Loucy (cell line): ENCODE measurements at regions not wholly inside any gene's neighbourhood (a gene's known extent, or its start where the extent isn't known, plus 50 kb on each side); places are given as distances from the start of the nearest gene placed in this dataset.
A peak's percentile ranks its signal among the peaks of the same experiment; 100 is the strongest.

Experiments used
- H2AFZ ChIP-seq: fragments of 200-600 bp; sonication (generic); 2 replicates; pipeline ENCODE4 v1.6.0; 2016; ENCODE audit warnings: antibody characterized with exemption, mild to moderate bottlenecking, low read length, moderate library complexity
- H3F3A ChIP-seq: fragments of 200-600 bp; 2 replicates; pipeline ENCODE4 v1.6.0; 2016; ENCODE audit warnings: antibody characterized with exemption, low read depth, mild to moderate bottlenecking
- H3K27me3 ChIP-seq: fragments of 200-600 bp; sonication (generic); 2 replicates; pipeline ENCODE4 v1.6.1; 2014; ENCODE audit warnings: low read length, mild to moderate bottlenecking; ENCODE audit not compliant: insufficient read depth, poor library complexity, severe bottlenecking
- H3K36me3 ChIP-seq: fragments of 200-600 bp; sonication (generic); 2 replicates; pipeline ENCODE4 v1.6.1; 2016; ENCODE audit warnings: low read length; ENCODE audit not compliant: insufficient read depth
- H3K4me1 ChIP-seq: fragments of 200-600 bp; sonication (generic); 2 replicates; pipeline ENCODE4 v1.5.1; 2014; ENCODE audit warnings: low read length, mild to moderate bottlenecking; ENCODE audit not compliant: insufficient read depth, poor library complexity, severe bottlenecking
- H3K4me2 ChIP-seq: fragments of 200-600 bp; sonication (generic); 2 replicates; pipeline ENCODE4 v1.6.0; 2014; ENCODE audit warnings: antibody characterized with exemption, low read length, low read depth, mild to moderate bottlenecking; ENCODE audit not compliant: poor library complexity, severe bottlenecking
- H3K4me3 ChIP-seq: fragments of 200-600 bp; sonication (generic); 2 replicates; pipeline ENCODE4 v1.5.1; 2014; ENCODE audit warnings: low read length, mild to moderate bottlenecking, mixed read lengths; ENCODE audit not compliant: poor library complexity, severe bottlenecking
- H3K79me2 ChIP-seq: fragments of 200-600 bp; sonication (generic); 2 replicates; pipeline ENCODE4 v1.6.1; 2014; ENCODE audit warnings: low read length; ENCODE audit not compliant: insufficient read depth
- H3K9ac ChIP-seq: fragments of 200-600 bp; sonication (generic); 2 replicates; pipeline ENCODE4 v1.6.0; 2014; ENCODE audit warnings: mild to moderate bottlenecking, low read depth, low read length, moderate library complexity; ENCODE audit not compliant: poor library complexity, severe bottlenecking
- H3K9me2 ChIP-seq: fragments of 200-600 bp; sonication (generic); replicated peaks from 2 replicates; pipeline ENCODE4 v1.6.1; 2016; ENCODE audit warnings: low read depth, low read length, mixed read lengths
- H3K9me3 ChIP-seq: fragments of 200-600 bp; sonication (generic); 2 replicates; pipeline ENCODE4 v1.6.1; 2014; ENCODE audit warnings: mild to moderate bottlenecking, antibody characterized with exemption, low read length, low read depth; ENCODE audit not compliant: insufficient read depth
- H4K20me1 ChIP-seq: fragments of 200-600 bp; sonication (generic); 2 replicates; pipeline ENCODE4 v1.6.0; 2014; ENCODE audit warnings: antibody characterized with exemption, low read length, mild to moderate bottlenecking; ENCODE audit not compliant: insufficient read depth, poor library complexity, severe bottlenecking
- CTCF ChIP-seq: fragments of 200-600 bp; sonication (generic); conservative IDR thresholded peaks from 2 replicates; pipeline ENCODE4 v1.5.1; 2014; ENCODE audit warnings: mild to moderate bottlenecking, antibody characterized with exemption, low read length
- EZH2phosphoT487 ChIP-seq: fragments of 200-600 bp; IDR thresholded peaks from 2 replicates; pipeline ENCODE4 v1.6.1; 2018; ENCODE audit warnings: antibody characterized with exemption, mild to moderate bottlenecking, moderate library complexity, borderline replicate concordance

- no peaks in the 10 kb centered on the region for H3F3A ChIP-seq
- H3K27me3 ChIP-seq = no peaks in the 10 kb centered on the region
- H2AFZ ChIP-seq = no peak overlapping the region
- no peaks in the 10 kb centered on the region for H3K79me2 ChIP-seq
- H3K4me3 ChIP-seq = no peak overlapping the region
- H3K4me2 ChIP-seq = no peak overlapping the region
- no peaks in the 10 kb centered on the region for H4K20me1 ChIP-seq
- no peak overlapping the region for H3K9ac ChIP-seq
- no peaks in the 10 kb centered on the region for H3K36me3 ChIP-seq
- H3K9me3 ChIP-seq = no peaks in the 10 kb centered on the region
- H3K4me1 ChIP-seq = no peaks in the 10 kb centered on the region
- TF ChIP-seq EZH2phosphoT487 = no peak
- TF ChIP-seq CTCF = peak; percentile 41
- H3K9me2 ChIP-seq = no peaks in the 10 kb centered on the region
These were observed 352.4 kb upstream of the PKDCC start for GRCh38 chr2:41695198-41696113.

GRCh38 chr2:41697389-41697788, 350.4 kb upstream of the PKDCC start:
- H3K4me2 ChIP-seq = no peak overlapping the region
- no peak overlapping the region for H3K9ac ChIP-seq
- no peaks in the 10 kb centered on the region for H3K9me3 ChIP-seq
- H3K79me2 ChIP-seq = no peaks in the 10 kb centered on the region
- H3K4me1 ChIP-seq = no peaks in the 10 kb centered on the region
- H4K20me1 ChIP-seq = no peaks in the 10 kb centered on the region
- H3K9me2 ChIP-seq = no peaks in the 10 kb centered on the region
- no peaks in the 10 kb centered on the region for H3K27me3 ChIP-seq
- H3K36me3 ChIP-seq = no peaks in the 10 kb centered on the region
- no peak for TF ChIP-seq CTCF
- H3F3A ChIP-seq = no peaks in the 10 kb centered on the region
- H3K4me3 ChIP-seq = no peak overlapping the region
- H2AFZ ChIP-seq = no peak overlapping the region

DNA sequence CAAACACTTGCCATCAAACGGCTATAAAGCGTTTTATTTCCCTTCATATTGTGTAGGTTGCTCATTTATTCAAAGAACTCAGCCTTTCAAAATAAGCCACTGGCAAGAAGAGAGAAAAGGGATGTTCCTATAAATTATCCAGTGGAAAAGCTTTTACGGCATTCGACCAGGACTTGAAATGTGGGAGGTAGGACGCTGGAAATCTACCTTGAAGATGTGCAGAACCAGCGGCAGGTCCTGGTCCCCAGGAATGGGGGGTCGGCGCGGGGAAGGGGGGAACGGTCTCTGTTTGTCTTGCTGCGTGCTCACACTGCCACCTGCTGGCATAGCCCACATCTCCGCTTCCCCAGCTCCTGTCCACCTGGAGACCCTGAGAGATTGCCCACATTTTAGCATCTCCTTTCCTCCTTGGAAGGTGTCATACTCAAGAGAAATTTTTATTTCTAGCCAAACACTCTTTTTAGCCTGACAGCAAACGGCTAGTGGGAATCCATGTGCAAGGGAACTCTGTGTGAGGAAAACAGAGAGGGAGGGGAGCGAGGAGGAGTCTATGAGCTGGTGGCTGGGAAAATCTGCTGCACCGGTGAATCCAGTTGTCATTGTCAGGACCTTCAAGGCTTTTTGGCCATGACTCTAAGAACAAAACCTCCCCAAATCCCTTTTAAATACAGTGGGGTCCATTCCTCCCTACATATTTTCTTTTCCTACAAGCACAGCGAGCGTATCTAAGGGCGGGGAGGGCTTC, 349.0 kb upstream of the PKDCC start:
- H3K36me3 ChIP-seq = no peaks in the 10 kb centered on the region
- H3K4me2 ChIP-seq = peak overlapping the region; percentile 35

More for the DNA sequence above, 349.0 kb upstream of the PKDCC start:
- H4K20me1 ChIP-seq = no peaks in the 10 kb centered on the region
- H3K9me2 ChIP-seq = no peaks in the 10 kb centered on the region
- TF ChIP-seq EZH2phosphoT487 (no peak), CTCF (peak; percentile 94)
- H3K79me2 ChIP-seq = no peaks in the 10 kb centered on the region
- H3K9ac ChIP-seq = no peak overlapping the region
- H3K4me3 ChIP-seq = no peak overlapping the region
- H3K9me3 ChIP-seq = no peaks in the 10 kb centered on the region
- H3K27me3 ChIP-seq = no peaks in the 10 kb centered on the region
- 0 out of 2 replicates have a peak overlapping the region, but pooled peaks have one; percentile 28 for H2AFZ ChIP-seq
- no peaks in the 10 kb centered on the region for H3F3A ChIP-seq
- no peaks in the 10 kb centered on the region for H3K4me1 ChIP-seq
